T-helper 1 cell treated with Interleukin-12 subunit alpha and Interleukin-12 subunit beta and Interleukin-4 antibody, amounts not matched to agents 30 μg/mL and 1 μg/mL, for 36 hours (primary cell): ENCODE measurements at regions not wholly inside any gene's neighbourhood (a gene's known extent, or its start where the extent isn't known, plus 50 kb on each side); places are given as distances from the start of the nearest gene placed in this dataset.

Experiments
- H3K27ac Mint-ChIP-seq: one replicate; pipeline ENCODE4 v1.8.0; 2021; ENCODE audit warnings: mild to moderate bottlenecking, mixed read lengths
- H3K27me3 Mint-ChIP-seq: one replicate; pipeline ENCODE4 v1.8.0; 2021; ENCODE audit warnings: low read depth, mixed read lengths
- H3K36me3 Mint-ChIP-seq: one replicate; pipeline ENCODE4 v1.8.0; 2021; ENCODE audit warnings: low read depth, mixed read lengths
- H3K4me1 Mint-ChIP-seq: one replicate; pipeline ENCODE4 v1.8.0; 2021; ENCODE audit warnings: low read depth, mixed read lengths
- H3K4me3 Mint-ChIP-seq: one replicate; pipeline ENCODE4 v1.8.0; 2021; ENCODE audit warnings: mild to moderate bottlenecking, moderate library complexity, mixed read lengths
- H3K9me3 Mint-ChIP-seq: one replicate; pipeline ENCODE4 v1.8.0; 2021; ENCODE audit warnings: mixed read lengths

DNA sequence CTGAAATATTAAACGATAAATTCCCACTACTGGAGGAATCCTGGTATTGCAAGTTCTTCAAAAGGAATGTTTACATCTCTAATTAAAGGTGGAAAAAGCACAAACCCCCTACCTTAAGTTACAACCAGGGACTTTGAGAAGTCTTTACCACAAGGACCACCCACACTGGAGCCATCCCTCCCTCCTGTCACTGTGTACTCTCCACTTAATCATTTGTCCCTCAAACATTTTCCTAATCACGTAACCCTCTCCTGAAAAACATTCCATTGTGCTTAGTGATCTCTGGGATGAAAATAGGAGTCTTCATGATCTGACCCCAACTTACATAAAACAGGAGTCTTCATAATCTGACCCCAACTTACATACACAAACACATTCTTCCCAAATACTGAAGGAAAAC lies 85.7 kb downstream of the SUCLG1 start:
- H3K36me3 Mint-ChIP-seq = no peaks in the 10 kb centered on the region

DNA sequence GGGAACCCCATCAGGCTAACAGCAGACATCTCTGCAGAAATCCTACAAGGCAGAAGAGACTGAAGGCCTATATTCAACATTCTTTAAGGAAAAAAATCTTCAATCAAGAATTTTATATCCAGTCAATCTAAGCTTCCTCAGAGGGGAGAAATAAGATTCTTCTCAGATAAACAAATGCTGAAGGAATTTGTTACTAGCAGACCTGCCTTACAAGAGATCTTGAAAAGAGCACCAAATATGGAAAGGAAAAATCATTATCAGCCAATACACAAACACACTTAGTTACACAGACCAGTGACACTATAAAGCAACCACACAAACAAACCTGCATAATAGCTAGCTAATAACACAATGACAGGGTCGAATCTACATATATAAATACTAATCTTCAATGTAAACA lies 96.5 kb downstream of the SUCLG1 start:
- Mint-ChIP-seq H3K4me1 (no peaks in the 10 kb centered on the region), H3K4me3 (no peak overlapping the region), H3K9me3 (peaks cover 16% of the 10 kb centered on the region), H3K27ac (no peak overlapping the region), H3K36me3 (no peaks in the 10 kb centered on the region), H3K27me3 (peaks cover 9% of the 10 kb centered on the region)

More for the DNA sequence above, 85.7 kb downstream of the SUCLG1 start:
- Mint-ChIP-seq H3K9me3 (no peaks in the 10 kb centered on the region), H3K4me3 (no peak overlapping the region), H3K27ac (no peak overlapping the region), H3K4me1 (no peaks in the 10 kb centered on the region), H3K27me3 (no peaks in the 10 kb centered on the region)

DNA sequence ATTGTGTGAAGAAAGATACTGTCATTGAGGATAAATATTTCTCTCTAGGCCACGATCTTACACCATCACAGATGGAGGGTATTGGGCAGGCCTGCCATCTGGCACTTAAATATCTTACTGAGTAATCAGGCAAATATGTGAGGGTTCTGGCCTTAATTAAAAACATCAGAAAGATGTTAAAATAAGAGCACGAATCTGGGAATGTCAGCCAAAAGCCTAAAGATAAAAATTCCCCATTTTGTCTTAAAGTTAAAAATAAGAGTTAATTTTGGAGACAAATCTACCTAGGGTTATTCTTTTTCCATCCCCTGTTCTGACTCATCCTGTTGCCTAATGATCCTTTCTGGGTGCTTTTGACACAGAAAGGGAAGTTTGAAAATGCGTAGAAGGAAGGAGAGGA lies 121.0 kb downstream of the SUCLG1 start:
- Mint-ChIP-seq H3K4me3 (no peak overlapping the region), H3K36me3 (no peaks in the 10 kb centered on the region), H3K27me3 (no peaks in the 10 kb centered on the region), H3K27ac (no peak overlapping the region), H3K9me3 (no peaks in the 10 kb centered on the region), H3K4me1 (no peaks in the 10 kb centered on the region)

DNA sequence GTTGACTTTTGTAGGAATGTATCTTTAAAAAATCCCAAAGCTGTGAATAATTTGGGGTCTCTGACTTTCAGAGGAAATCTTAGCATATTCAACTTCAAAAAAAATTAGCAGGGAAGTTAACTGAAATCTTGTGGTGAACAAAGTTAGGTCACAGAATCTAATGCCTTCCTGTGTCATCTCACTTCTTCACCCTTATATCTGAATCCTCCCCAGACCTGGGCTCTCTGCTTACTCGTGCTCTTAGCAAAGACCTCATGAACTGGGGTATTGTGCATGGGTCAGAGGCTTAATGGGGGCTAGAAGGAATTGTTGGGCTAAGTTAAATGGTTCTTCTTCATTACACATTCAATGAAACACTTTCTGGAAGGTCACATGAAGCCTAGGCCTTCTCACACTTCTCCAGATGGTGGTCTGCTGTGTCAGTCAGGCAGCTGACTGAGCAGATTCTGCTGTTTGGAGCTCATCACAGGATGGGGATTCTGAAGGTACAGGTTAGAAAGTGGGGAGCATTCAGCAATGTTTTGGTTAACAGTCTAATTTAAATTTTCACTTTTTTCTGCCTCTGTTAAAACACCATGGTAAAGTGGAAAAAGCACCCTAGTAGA lies 131.3 kb downstream of the SUCLG1 start:
- Mint-ChIP-seq H3K36me3 (no peaks in the 10 kb centered on the region), H3K27me3 (peaks cover 31% of the 10 kb centered on the region), H3K9me3 (no peaks in the 10 kb centered on the region), H3K27ac (no peak overlapping the region), H3K4me1 (no peaks in the 10 kb centered on the region), H3K4me3 (no peak overlapping the region)

DNA sequence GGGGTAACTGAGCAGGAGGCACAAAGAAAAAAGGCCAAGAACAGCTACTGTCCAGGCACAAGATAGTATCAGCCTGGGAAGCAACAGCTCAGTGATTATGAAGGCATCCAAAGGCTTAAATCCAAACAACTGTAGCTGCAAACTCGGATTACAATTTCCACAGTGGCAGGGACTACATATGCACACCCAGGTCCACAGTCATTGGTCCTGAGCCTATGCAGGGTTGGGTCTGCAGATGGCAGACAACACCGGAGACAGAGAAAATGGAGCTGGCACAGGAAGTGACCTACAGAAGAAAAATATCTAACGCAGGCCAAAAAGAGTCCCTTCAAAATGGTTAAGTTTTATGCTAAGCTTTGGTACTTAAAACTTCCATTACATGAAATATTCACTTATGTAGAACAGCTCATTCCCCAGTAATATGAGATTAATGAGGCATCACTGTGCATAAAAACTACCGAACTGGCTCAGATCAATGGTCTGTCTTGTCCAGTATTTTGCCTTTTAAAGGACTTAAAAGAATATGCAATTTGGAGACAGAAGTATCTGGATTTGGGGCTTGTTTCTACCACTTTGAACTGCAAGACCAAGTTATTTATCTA lies 132.1 kb downstream of the SUCLG1 start:
- Mint-ChIP-seq H3K27ac (no peak overlapping the region), H3K9me3 (no peaks in the 10 kb centered on the region), H3K4me1 (no peaks in the 10 kb centered on the region), H3K36me3 (no peaks in the 10 kb centered on the region), H3K27me3 (peaks cover 27% of the 10 kb centered on the region), H3K4me3 (no peak overlapping the region)

DNA sequence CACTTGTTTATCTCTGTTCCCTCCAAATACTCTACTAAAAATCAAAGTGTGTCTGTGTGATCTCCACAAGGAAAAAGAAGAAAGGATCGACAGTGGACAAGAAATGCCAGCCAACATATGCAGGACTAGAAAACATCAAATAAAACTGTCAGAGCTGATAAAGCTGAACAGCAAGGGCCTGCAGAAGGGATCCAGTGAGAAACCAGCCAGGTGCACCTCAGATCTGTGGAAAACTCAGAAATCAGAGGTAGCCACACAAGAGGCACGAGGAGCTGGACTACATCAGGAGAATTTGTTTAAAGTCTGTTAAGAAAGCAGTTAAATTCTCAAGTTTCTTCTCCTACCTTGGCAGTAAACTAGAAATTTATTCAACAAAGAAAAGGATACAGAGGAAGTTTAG lies 135.2 kb downstream of the SUCLG1 start:
- peaks cover 33% of the 10 kb centered on the region for H3K27me3 Mint-ChIP-seq

DNA sequence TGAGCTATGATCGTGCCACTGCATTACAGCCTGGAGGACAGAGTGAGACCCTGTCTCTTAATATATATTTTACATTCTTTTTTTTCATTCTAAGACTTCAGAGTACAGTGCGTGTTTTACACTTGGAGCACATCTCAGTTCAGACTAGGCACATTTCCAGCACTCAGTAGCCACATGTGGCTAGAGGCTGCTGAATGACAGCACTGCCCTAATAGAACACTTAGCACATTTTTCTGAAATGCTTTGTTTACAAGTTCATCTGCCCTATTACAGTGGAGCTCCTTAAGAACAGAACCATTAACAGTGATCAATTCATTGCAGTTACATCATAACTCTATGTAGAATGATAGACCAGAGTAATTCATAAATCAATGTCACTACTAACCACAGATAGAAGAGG lies 138.1 kb downstream of the SUCLG1 start:
- H3K36me3 Mint-ChIP-seq = no peaks in the 10 kb centered on the region
- no peak overlapping the region for H3K4me3 Mint-ChIP-seq
- H3K4me1 Mint-ChIP-seq = no peaks in the 10 kb centered on the region
- no peaks in the 10 kb centered on the region for H3K9me3 Mint-ChIP-seq
- peaks cover 25% of the 10 kb centered on the region for H3K27me3 Mint-ChIP-seq
- no peak overlapping the region for H3K27ac Mint-ChIP-seq

More for the DNA sequence above, 135.2 kb downstream of the SUCLG1 start:
- Mint-ChIP-seq H3K4me1 (no peaks in the 10 kb centered on the region), H3K9me3 (no peaks in the 10 kb centered on the region), H3K27ac (no peak overlapping the region), H3K36me3 (no peaks in the 10 kb centered on the region), H3K4me3 (no peak overlapping the region)

DNA sequence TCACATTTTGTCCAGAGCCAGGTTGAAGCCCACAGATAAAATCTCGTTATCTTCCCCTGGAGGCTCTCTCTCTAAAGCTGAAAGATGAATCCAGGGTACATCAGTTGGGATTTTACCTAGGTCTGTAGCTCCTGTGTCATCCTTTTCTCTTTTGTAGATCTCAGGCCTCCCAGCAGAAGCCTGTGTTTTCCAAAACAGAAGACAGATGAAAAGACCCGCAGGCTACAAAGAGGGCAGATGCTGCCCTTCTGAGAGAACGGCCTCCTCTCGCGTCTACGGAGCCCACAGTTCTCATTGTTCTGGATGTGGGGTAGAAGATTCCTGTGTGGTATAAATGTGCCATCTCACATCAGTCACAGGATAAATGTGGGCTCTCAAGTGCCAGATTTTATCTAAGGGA lies 139.5 kb downstream of the SUCLG1 start:
- Mint-ChIP-seq H3K27me3 (peaks cover 22% of the 10 kb centered on the region), H3K36me3 (no peaks in the 10 kb centered on the region), H3K4me3 (no peak overlapping the region), H3K9me3 (no peaks in the 10 kb centered on the region), H3K4me1 (no peaks in the 10 kb centered on the region), H3K27ac (no peak overlapping the region)

DNA sequence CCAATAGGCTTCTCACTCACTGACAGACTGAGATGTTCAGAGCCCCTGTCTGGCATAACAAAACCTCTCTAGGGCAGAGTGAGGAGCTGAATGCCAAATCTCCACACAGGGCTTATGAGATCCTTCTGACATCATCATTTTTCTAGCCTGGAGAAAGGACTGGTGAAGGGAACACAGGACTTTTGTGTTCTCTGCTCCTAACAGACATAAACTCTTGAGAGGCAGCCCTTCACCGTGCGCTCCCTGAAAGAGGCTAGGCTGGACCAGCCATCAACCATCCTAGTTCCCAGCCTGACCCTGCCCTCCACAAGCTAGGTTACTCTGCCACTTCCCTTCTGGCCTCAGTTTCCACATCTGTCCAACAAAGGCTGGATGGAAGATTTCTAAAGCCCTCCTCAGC lies 141.9 kb downstream of the SUCLG1 start:
- Mint-ChIP-seq H3K27ac (no peak overlapping the region), H3K27me3 (peaks cover 21% of the 10 kb centered on the region), H3K4me3 (no peak overlapping the region), H3K36me3 (no peaks in the 10 kb centered on the region), H3K4me1 (no peaks in the 10 kb centered on the region), H3K9me3 (no peaks in the 10 kb centered on the region)

DNA sequence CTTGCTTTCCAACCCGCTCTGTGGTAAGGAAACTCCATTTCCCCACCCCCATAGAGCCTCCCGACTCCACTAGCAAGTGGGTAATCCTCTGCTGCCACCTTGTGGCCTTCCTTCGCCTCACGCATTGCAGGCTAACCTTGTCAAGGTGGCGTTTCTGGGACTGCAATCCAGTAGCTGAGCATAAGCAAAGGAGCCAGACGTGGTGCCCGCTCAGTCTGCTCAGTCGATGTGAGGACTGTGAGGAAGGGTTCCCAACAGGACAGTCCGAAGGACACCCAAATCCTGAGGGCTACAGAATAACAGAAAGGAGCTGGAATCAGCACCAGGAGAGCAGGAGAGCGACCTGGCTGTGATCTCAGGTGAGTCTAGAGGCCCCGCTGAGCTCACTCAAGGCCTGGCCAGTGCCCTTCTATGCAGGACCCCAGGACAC lies 144.2 kb downstream of the SUCLG1 start:
- H3K27me3 Mint-ChIP-seq = peaks cover 15% of the 10 kb centered on the region

DNA sequence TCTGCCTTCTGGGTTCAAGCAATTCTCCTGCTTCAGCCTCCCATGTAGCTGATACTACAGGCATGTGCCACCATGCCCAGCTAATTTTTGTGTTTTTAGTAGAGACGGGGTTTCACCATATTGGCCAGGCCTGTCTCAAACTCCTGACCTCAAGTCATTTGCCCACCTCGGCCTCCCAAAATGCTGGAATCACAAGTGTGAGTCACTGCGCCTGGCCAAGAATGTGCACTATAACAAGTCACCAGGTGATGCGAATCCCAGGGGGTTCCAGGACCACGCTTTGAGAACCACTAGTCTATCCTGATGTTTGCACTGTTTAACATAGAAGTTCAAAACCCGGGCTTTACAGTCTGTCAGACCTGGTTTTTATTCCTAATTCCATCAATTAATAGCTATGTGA lies 144.8 kb downstream of the SUCLG1 start:
- no peaks in the 10 kb centered on the region for H3K9me3 Mint-ChIP-seq
- no peak overlapping the region for H3K27ac Mint-ChIP-seq
- peaks cover 14% of the 10 kb centered on the region for H3K27me3 Mint-ChIP-seq
- H3K4me3 Mint-ChIP-seq = no peak overlapping the region
- H3K36me3 Mint-ChIP-seq = no peaks in the 10 kb centered on the region
- no peaks in the 10 kb centered on the region for H3K4me1 Mint-ChIP-seq

More for the DNA sequence above, 144.2 kb downstream of the SUCLG1 start:
- Mint-ChIP-seq H3K9me3 (no peaks in the 10 kb centered on the region), H3K4me3 (no peak overlapping the region), H3K27ac (no peak overlapping the region), H3K36me3 (no peaks in the 10 kb centered on the region), H3K4me1 (no peaks in the 10 kb centered on the region)

DNA sequence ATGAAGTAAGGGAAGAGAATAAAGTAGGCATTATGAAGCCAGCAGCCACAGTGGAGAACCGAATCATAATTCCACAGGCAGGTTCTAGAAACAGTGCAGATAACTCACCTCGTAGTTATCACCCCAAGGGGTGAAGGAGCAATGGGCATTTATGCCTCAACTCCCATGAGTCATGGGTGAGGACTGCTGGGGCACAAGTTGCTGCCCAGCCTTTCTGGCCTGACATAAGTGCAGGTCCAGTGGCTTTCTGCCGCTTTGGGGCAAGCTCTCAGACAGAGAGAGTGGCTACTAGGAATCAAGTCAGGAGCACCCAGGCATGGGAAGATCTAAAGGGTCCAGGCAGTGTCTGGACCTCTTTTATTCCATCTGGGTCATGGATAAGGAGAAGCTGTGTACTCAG lies 149.8 kb downstream of the SUCLG1 start:
- no peaks in the 10 kb centered on the region for H3K36me3 Mint-ChIP-seq
- no peak overlapping the region for H3K27ac Mint-ChIP-seq
- no peak overlapping the region for H3K4me3 Mint-ChIP-seq
- no peaks in the 10 kb centered on the region for H3K4me1 Mint-ChIP-seq
- peaks cover 10% of the 10 kb centered on the region for H3K27me3 Mint-ChIP-seq
- no peaks in the 10 kb centered on the region for H3K9me3 Mint-ChIP-seq

DNA sequence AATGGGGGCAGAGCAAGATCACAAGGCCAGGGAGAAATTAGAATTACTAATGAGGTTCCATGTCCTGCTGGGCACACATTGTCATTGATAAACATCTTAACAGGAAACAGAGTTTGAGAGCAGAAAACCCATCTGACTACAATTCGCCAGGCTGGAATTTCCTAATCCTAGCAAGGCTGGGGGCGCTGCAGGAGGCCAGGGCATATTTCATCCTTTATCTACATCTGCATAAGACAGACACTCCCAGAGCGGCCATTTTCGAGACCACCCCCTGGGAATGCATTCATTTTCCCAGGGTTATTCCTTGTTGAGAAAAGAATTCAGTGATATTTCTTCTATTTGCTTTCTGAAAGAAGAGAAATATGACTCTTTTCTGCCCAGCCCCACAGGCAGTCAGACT lies 152.7 kb downstream of the SUCLG1 start:
- Mint-ChIP-seq H3K9me3 (no peaks in the 10 kb centered on the region), H3K4me3 (no peak overlapping the region), H3K27ac (no peak overlapping the region), H3K36me3 (no peaks in the 10 kb centered on the region), H3K4me1 (no peaks in the 10 kb centered on the region), H3K27me3 (no peaks in the 10 kb centered on the region)

DNA sequence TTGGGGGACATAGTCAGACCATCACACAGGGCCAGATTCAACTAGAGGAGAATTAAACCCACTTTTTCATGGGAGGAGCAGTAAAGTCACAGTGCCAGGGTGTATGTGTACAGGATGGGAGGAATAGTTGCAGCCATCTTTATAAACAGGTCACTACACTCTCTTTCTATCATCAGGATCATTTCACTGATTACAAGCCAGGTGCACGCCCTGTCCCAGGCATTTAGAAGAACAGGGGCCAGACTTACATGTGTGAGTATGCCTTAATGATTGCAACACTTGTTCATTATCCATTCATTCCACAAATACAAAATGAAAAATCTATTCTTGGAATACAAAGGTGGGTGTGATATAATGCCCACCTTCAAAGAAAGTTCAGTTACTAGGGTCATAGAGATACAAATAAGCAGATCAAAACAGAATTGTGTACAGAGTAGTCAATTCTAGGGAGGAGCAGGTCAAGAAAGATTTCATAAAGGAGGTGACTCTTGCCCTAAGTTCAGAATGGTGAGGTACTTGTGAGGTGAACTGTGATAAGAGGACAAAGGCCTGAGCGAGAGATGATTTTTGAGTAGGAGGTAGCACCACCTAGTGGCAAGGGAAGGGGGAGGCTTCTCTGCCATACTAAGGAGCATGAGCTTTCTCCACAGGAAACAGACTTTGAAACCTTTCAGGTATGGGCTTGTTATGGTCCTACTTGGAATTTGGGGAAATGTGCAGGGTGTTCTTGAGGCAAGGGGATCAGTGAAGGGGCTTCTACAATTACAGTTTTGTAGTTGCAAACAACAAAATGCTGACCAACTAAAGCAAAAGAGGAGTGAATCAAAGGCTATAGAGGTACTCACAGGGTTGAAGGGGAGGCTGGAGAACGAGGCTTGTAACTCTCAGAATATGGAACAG lies 156.3 kb downstream of the SUCLG1 start:
- no peaks in the 10 kb centered on the region for H3K36me3 Mint-ChIP-seq
- no peaks in the 10 kb centered on the region for H3K9me3 Mint-ChIP-seq
- H3K4me3 Mint-ChIP-seq = no peak overlapping the region
- no peak overlapping the region for H3K27ac Mint-ChIP-seq
- H3K27me3 Mint-ChIP-seq = peaks cover 3% of the 10 kb centered on the region
- no peaks in the 10 kb centered on the region for H3K4me1 Mint-ChIP-seq

DNA sequence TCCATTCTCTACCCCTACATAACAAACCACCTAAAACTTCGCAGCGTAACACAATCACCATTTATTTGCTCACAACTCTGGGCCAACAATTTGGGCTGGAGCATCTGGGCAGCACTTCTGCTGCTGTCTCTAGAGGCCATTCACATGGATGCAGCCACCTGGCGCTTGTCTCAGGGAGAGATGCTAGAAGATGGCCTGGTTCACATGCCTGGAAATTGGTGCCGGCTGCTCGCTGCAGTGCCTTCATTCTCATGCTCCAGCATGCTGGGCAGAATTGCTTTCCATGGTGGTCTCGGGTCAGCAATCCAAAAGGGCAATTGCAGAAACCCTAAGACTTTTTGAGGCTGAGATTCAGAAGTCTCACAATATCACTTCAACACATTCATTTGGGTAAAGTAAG lies 157.4 kb downstream of the SUCLG1 start:
- Mint-ChIP-seq H3K27ac (no peak overlapping the region), H3K9me3 (no peaks in the 10 kb centered on the region), H3K36me3 (no peaks in the 10 kb centered on the region), H3K4me3 (no peak overlapping the region), H3K27me3 (peaks cover 3% of the 10 kb centered on the region), H3K4me1 (no peaks in the 10 kb centered on the region)
